Activated CD4-positive, alpha-beta memory T cell treated with anti-CD3 and anti-CD28 coated beads for 36 hours (primary cell): ENCODE measurements at regions not wholly inside any gene's neighbourhood (a gene's known extent, or its start where the extent isn't known, plus 50 kb on each side); places are given as distances from the start of the nearest gene placed in this dataset.
"Not testable (repeated sequence)": the region's sequence is repeated elsewhere in the genome, so short reads cannot be mapped to it uniquely, and the experiment has no call there.

Experiments
- CTCF ChIA-PET: fragments of 350-600 bp; sonication (Branson Sonifier 250); formaldehyde crosslinking; loops from one replicate; lab custom pipeline; 2021; ENCODE audit warnings: antibody characterized with exemption, inconsistent platforms; lab: Charles Lee
- POLR2A ChIA-PET: fragments of 350-600 bp; sonication (Branson Sonifier 250); formaldehyde crosslinking; loops from one replicate; lab custom pipeline; 2021; ENCODE audit warnings: antibody characterized with exemption; lab: Charles Lee
- DNase-seq: peaks from one replicate; pipeline ENCODE4 v3.0.0-alpha.2; 2020
- H3K27ac Mint-ChIP-seq: one replicate; pipeline ENCODE4 v1.8.0; 2021; ENCODE audit warnings: mixed read lengths
- H3K27me3 Mint-ChIP-seq: one replicate; pipeline ENCODE4 v1.8.0; 2021; ENCODE audit warnings: mixed read lengths
- H3K36me3 Mint-ChIP-seq: one replicate; pipeline ENCODE4 v1.8.0; 2021; ENCODE audit warnings: mixed read lengths
- H3K4me1 Mint-ChIP-seq: one replicate; pipeline ENCODE4 v1.8.0; 2021; ENCODE audit warnings: low read depth, mixed read lengths
- H3K4me3 Mint-ChIP-seq: one replicate; pipeline ENCODE4 v1.8.0; 2021; ENCODE audit warnings: mild to moderate bottlenecking, mixed read lengths
- H3K9me3 Mint-ChIP-seq: one replicate; pipeline ENCODE4 v1.8.0; 2021; ENCODE audit warnings: mixed read lengths
- intact Hi-C: fragments of 100-400 bp; cut with micrococcal nuclease; formaldehyde crosslinking; loops from one replicate; pipeline ENCODE4 v1.15.1; 2023

GRCh38 chr10:46860753-46861152 is 50.5 kb upstream of the PTPN20 start:
- POLR2A ChIA-PET, H3K27me3 Mint-ChIP-seq, intact Hi-C loops, DNase-seq, H3K27ac Mint-ChIP-seq, CTCF ChIA-PET, H3K4me1 Mint-ChIP-seq, H3K4me3 Mint-ChIP-seq, H3K36me3 Mint-ChIP-seq, H3K9me3 Mint-ChIP-seq: not testable (repeated sequence)
